NOMO-1 treated with DMSO at 0.1 percent for 48 hours (cell line): ENCODE measurements at regions not wholly inside any gene's neighbourhood (a gene's known extent, or its start where the extent isn't known, plus 50 kb on each side); places are given as distances from the start of the nearest gene placed in this dataset.
A peak's percentile ranks its signal among the peaks of the same experiment; 100 is the strongest.

Source experiments
- DNase-seq: peaks from one replicate; lab custom pipeline; 2025; ENCODE audit not compliant: unreplicated experiment; lab: John Stamatoyannopoulos, UW

DNA sequence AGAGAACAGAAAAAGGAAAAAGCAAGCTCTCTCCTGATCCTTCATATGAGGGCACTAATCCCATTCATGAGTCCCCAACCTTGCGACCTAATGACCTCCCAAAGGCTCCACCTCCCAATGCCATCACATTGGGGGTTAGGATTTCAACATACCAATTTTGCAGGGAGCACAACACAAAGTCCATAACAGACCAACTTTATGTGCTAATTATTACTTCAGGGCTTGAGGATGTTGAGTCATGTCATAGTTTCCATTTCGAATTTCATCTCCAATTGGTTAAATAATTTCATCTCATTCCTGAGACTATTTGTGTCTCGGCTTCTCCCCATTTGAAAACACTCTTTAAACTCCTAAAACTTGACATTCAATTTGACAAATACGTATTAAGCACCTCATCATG lies 69.9 kb upstream of the KLF7 start:
- peak; percentile 61 for DNase-seq

DNA sequence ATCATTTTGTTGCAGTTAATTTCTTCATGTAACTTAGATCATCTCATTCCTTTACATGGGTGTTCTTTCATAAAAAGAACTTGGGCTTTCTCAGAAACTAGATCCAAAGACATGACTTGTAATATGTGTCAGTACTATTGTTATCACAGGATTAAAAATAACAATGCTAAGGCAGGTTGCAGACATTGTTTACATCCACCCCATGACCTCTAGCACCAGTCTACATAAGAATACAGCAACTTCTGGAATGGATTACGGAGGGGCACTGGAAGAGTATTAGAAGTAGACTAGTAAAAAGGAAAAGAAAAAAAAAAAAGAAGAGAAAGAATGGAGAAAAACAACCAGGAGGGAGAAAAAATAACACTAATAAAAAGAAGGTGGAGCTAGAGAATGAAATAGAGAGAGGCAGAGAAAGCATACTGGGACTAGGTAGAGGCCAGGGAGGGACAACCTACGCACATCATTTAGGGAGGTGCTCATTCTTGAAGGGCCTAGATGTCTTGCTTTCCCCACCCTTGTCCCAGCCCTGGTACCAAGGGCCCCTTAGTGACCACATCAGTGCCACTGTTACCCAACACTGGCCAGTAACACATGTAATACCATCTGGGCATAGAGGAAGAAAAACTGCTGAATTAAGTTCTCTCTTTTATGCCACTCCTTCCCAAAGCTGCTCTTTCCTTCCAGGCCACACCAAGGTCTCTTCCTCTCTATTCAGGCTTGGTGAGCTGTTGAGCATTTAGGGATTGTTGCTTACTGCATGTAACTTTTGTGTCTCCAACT lies 70.6 kb upstream of the KLF7 start:
- peak; percentile 34 for DNase-seq

DNA sequence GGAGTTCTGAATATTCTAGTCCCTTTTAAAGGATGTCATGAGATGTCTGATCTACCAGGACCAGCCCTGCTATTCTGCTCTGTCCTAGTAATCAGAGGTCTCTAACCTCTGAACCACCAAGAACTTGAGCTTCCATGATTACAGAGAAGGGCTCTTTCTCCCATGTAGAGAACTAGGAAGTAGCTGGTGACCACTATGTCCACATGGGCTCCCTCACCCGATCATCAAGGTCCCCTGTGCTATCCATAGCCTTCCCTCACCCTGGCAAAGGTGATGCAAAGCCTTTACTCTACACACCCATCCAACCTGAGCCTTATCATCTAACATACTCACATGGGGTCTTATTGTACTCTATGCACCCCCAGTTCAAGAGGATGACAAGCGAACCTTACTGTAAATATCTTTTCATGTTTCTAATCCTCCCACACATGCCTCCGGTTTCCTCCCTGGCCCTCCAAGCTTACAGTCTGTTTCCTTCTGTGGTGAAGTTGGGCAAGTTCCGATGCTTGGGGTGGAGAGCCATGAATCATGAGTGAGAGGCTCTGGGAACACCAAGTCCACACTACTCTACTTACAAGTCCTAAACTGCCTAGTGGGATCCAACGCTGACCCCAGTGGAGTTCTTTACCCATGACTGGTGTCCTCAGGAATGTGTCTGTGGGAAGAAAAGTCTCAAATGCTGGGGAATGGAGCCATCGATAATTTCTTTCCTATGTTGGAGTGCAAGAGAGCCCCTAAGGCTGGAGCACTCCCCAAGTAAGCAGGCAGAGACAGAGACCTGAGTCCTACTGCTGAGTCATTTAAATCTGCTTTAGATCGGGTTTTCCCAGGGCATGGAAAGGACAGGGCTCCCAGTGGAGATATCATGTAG lies 73.3 kb upstream of the KLF7 start:
- peak; percentile 78 for DNase-seq

DNA sequence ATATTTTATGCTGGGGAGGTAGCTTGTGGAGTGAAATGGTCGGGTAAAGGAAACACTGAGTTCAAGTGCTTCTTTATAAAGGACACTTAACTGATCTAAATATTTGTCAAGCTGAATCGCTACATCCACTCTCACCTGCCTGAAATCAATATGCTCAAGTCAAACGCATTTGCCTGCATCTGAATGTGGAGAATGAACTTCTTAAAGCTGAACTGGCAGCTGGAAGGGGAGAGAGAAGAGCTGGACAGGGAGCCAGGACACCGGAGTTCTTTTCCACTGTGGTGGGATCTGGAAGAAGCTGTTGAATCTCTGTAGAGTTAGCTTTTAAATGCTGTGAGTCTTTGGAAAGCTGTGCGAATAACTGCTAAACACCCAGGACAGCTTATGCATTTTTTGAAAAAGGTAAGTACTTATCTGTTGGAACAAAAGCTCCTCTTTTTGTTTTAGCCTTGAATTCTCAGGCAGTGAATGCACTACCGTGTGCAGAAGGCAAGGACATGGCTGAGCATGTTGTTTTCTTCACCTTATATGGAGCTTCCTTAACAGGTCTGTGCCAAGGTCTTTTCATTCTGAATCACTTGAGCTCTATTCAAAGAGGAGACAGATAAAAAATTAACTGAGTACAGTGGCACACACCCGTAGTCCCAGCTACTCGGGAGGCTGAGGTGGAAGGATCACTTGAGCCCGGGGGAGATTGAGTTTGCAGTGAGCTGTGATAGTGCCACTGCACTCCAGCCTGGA lies 74.2 kb upstream of the KLF7 start:
- no peak for DNase-seq

DNA sequence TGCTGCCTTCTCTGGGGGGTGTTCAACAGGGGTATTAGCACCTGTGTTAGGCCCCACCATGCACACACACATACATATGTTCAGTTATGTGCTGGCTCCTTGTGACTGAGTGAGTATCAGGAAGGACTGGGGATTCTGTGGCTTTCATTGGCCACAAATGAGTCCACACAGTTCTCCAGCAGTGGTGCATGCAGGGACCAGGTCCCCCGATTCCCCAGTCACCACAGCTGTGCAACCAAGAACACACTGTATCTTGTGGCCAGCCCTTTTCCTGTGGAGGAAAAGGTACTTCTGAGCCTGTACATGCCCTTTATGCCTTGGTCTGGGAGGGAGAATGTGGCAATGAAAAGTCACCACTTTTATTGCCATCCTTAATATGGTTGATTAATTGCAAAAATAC lies 74.9 kb upstream of the KLF7 start:
- no peak for DNase-seq

DNA sequence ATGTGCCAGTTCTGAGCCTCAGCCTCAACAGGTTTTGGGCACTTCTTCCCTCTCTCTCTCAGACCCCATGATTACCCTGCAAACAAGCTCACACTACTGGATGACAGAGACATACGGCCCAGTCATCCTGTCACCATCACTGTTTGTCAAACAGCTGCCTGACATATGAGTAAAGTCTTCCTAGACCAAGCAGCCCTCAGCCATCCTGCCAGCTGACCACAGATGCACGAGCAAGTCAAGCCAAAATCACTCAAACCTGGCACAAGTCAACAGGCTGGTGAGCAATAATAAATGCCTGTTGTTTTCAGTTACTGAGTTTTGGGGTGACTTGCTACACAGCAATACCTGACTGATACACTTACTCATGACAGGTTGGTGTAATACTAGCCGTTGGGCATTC lies 75.5 kb upstream of the KLF7 start:
- DNase-seq = no peak

DNA sequence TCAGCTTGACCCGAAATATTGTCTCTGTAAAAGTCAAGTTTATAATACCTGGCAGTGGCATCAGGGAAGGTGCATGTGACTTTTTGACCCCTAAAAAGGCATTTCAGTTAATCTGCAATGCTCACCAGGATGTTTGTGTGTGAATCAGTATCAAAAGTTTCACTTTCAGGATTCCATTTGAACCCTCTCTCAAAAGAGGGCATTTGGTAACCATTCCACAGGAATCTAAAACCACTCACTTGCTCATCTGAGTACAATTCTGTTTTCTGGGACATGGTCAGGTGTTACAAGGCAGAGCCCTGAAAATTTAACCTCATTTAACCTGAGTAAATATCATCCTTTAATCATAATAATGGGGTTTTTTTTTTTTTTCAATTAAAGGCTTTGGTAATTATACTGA lies 77.9 kb upstream of the KLF7 start:
- DNase-seq = no peak

DNA sequence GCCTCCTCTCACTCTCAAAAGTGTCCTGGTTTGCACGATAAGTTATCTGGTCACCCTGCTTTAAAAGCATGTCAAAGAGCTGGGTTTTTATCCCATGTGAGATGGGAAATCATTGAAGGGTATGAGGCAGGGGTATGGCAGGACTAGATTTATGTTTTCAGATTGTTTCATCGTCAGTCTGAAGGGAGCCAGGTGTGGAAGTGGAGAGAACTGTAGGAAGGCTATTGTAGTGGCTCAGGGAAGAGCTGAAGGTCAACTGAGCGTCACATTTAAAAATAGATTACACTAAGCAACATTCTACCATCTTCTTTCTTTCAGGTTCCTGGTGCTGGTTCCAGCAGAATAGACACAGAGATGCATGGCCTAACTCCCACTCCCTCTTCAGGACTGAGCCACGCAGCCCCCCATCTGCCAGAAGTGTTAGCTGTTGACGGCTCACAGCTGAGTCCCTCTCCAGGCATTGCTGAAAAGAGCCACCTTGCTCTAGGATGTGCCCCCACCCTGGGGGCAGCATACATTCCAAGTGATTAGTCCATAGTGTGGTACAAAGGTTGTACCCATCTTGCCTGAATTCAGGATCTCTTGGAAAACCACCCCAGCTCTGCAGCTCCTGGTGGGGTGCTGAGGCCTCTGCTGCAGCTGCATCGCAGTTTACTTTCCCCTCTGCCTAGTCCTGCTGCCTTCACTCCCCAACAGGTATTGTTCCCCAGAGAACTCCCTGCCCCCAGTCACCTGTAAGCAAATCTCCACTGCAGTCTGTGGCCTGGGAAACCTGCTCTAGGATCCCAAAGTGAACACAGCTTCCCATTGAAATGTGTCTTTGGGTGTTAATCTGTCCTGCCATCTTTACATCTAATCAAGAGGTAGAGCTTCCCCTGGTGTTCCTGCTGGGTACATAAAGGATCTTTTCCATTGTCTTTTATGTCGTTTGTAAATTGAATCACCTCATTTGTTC lies 79.5 kb upstream of the KLF7 start:
- DNase-seq = no peak

DNA sequence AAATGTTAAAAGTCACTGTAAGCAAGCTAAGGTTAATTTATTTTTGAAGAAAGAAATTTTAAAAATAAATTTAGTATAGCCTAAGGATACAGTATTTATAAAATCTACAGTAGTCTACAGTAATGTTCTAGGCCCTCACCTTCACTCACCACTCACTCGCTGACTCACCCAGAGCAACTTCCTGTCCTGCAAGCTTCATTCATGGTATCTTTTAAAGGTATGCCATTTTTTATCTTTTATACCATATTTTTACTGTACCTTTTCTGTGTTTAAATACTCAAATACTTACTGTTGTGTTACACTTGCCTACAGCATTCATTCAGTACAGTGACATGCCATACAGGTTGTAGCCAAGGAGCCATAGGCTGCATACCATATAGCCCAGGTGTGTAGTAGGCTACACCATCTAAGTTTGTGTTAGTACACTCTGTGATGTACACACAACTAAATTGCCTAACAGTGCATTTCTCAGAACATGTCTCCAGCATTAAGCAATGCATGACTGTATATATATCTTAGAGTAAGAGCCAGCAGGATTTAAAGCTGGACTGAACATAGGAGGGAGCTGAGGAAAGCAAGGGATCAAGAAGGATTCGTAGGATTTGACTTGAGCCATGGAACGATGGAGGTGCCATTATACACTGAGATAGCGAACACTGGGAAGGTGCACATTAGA lies 83.1 kb upstream of the KLF7 start:
- DNase-seq = no peak

DNA sequence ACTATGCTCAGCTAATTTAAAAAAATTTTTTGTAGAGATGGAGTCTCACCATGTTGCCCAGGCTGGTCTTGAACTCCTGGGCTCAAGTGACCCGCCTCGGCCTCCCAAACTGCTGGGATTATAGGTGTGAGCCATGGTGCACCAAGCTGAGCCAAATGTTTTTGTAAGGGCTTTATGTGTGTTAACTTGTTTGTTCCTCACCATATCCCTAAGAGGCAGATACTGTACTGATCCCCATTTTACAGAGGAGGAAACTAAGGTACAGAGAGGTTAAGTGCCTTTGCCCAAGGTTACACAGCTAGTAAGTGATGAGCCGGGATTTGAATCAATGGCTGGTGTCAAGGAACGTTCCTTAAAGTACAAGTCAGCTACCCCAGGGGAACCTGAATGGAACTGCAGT lies 85.3 kb upstream of the KLF7 start:
- DNase-seq = no peak

DNA sequence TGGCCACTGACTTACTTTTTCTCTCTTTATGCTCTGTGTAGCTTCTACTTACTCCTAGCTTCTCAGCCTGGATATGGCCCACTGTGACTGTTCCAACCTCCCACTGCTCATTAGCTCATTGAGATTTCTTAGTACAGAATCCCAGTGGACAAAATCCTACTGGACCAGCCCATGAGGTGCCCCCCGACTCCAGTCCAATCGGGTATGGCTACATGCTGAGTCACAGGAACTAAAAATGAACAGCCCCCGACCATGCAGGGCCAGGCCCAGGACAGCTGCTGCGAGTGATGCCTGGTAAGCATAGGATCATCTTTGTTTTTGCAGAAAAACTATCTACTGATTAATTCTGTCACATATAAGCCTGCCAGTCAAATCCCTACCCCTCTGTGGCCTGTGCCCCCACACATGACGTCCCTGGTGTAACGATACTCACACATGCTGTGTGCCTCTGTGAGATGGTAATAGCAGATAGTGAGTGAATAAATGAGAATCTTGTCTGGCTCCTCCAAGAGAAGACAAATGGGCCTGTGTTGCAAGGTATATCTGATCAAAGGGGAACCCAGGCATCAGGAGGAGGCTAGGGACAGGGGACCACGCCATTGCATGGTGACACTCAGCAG lies 85.9 kb upstream of the KLF7 start:
- no peak for DNase-seq

DNA sequence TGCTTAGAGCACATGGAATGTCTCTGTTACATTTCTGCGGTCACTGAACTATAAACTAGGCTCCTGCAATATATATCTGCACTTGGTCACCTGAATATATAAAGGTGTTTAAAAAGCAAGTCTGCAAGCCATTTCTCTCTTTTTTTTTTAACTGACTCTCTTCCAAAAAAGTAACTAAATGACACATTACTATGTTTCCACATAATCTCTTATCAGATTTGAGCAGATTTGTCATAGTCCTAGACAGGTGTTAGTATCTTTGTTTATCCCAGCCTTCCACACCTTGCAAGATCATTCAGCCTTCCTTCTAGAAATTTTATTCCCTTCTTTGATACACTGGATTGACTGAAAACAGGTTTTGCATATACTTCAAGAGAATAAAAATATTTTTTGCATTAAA lies 86.7 kb upstream of the KLF7 start:
- no peak for DNase-seq

DNA sequence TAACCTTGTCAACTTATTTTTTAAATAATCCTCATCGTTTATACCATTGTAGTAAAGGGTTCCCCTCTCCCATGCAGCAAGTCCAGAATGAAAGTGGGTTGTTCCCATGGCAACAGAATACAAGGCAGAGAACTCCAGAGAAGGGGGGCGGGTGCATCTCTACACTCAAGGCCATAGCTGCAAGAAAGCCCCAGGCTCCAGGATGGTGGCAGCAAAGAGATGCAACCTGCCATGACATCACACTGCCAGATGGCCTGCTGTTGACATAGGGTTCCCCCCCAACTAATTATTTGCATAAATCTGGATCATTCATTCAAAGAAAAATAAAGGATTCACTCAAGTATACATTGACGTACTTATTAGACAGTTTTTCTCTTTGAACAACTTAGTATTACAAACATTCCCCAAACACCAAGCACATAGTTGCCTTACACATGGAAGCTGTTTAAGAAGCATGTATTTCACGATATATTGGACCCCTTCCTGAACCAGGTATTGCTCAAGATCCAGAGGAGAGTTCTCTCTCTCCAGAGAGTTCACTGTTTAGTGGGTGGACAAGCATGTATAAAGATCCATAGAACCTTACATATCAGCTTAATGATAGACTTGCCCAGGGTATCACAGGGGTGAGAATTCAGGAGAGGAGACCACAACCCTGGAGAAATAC lies 87.4 kb upstream of the KLF7 start:
- no peak for DNase-seq

DNA sequence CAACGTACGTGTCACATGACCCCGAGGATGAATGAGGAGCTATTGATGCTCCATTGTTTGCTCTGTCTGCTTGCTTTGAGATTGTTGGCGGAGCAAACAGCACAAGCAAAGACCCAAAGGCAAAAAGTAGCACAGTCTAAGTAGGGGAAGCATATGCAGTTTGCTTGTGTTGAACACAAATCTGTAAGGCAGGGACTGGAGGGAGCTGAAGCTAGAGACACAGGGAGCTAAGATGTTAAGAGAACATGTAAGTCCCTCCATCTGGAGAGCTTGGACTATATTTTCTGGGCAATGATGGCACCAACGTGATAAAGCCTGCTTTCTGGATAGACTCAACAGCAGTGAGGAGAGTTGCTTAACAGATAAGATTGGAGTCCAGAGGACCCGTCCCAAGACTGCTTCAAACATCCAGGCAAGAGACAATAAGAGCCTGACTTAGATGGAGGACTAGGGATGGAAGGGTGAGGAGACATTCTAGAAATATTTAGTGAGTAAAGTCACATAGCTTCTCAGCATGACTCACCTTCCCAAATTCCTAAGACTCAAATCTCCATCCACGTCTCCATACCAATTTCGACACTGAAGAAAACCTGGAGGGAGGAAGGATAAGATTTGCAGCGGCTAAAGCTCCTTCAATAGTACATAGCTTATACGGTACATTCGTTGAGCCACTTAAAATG lies 88.1 kb upstream of the KLF7 start:
- no peak for DNase-seq

DNA sequence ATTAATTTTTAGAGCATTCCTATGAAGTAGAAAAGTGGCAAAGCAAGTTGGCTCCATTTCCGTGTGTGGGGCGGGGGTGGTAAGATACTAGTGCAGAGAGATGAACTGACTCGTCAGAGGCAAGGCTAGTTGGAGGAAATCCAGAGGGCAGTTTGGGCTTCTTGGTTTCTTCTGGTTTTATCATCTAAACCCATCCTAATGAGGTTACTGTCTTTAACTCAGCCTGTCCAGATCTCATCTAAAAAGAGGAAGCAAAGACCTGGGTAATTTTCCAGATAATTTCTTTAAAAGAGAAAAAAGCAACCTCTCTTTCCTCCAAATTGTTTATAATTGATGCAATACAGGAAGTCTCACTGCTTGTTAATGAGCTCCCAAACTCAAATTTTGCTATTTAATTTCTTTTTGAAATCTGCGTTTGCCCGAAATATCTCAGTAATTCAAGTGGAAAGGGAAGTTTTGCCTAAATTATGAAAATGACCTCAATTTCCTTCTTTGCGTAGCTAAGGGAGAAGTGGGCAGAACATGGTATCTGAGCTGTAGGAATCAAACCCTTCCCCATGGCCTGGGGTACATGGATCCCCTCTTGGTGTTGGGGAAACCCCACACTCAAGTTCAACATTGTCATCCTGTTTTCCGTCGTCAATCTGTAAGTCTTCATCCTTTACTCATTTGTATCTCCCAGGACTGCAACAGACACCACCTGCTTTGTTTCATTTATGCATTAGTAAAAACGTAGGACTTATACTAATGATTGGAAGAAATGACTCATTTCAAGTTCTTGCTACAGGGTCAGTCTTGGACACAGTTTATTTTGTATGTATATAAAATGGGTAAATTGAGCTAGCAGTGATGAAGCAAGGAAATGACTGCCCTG lies 89.1 kb upstream of the KLF7 start:
- DNase-seq = peak; percentile 79

DNA sequence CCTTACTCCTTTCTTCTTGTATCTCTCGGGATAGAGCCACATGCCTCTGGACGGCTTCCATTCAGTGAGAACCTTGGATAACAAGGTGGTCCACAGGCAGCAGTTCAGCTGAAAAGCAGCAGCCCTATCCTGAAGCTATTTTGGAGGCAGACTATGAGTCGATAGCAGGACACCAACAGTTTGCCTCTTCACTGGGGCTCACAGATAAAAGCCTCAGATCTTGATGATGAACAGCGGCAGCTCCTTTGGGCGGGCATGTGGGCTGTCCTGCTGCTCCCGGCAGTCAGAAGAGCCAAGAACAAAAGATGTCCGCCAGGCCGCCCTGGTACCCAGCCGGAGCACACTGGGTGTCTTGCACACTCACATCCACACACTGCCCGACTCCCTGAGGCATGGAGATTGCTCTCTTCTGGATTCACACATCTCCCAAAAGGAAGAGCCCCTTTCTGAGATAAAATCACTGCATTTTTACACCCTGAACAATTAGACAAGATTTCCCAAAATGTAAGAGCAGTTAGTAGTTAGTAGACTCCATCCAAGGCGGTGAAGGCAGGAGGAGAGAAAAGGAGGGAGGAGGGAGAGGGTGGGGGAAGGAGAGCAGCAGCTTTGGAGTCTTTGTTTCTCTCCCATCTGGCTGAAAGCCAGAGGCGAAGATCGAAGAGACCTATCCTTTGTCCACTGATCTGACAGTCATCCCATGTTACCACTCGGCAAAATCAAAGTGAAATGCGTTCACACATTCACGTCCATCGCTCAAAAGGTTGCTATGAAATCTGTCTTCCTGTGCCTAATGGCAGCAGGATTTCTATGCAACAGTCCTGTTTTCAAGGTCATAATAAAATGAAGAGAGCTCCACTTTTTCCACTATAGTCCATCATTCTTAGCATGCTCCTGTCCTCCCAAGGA lies 90.1 kb upstream of the KLF7 start:
- no peak for DNase-seq
